ENCODE measurements at regions not wholly inside any gene's neighbourhood (a gene's known extent, or its start where the extent isn't known, plus 50 kb on each side); places are given as distances from the start of the nearest gene placed in this dataset.
A peak's percentile ranks its signal among the peaks of the same experiment; 100 is the strongest.

DNA sequence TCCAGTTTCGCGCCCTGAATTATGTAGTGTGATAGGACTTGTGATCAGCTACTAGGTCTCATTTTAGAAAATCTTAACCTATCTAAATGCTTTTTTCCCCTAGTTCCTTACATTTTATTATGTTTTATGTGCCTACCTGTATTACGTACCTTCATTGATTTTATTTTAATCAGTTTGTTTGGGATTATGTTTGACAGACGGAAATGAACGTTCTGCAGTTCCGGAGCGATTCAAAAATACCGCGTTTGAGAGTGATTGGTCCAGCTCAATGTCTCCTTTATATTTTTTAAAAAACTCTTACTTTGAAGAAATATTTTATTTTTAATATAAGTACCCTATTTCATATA is 114.3 kb upstream of the BTN3A2 start:
- peak overlapping the region; percentile 96 to 100 for H3K27ac Mint-ChIP-seq
- ATAC-seq (peak; percentile 5 to 9), DNase-seq (ENCODE audit: low spot score in 2 of 2) (no peak)
- no peaks in the 10 kb centered on the region for H3K9me3 Mint-ChIP-seq
- H3K36me3 Mint-ChIP-seq = peaks cover 22 to 28% of the 10 kb centered on the region in 2 donors

- H3K9me3 Mint-ChIP-seq = no peaks in the 10 kb centered on the region
- H3K27ac Mint-ChIP-seq = peak overlapping the region; percentile 96 to 97
- DNase-seq (ENCODE audit: low spot score in 2 of 2) (peak; percentile 70 to 81), ATAC-seq (peak; percentile 54 to 66)
- H3K36me3 Mint-ChIP-seq = peaks cover 22 to 28% of the 10 kb centered on the region in 2 donors
Measured at GRCh38 chr6:26251354-26252076, 113.5 kb upstream of the BTN3A2 start.

DNA sequence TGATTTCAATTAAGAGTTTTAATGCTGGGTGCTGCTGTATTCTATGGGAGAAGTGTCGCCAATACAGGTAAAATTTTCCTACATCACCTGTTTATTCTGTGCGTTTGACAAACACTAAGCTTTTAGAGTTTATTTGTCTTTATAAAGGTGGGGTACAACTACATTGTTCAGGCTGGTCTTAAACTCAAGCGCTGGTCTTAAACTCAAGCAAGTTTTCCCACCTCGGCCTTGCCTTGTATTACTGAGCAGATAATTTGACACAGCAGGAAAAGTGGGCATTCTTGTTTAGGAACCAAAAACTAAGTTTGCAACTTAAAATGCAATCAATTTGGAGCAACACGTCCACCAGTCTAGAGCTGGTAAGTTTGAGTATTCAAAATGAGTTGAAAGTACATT is 112.9 kb upstream of the BTN3A2 start:
- Mint-ChIP-seq H3K36me3 (peaks cover 22 to 28% of the 10 kb centered on the region in 2 donors), H3K9me3 (no peaks in the 10 kb centered on the region)
- no peak for ATAC-seq

GRCh38 chr6:26254724-26255123 is 110.3 kb upstream of the BTN3A2 start:
- DNase-seq (ENCODE audit: low spot score in 2 of 2) (no peak), ATAC-seq (no peak)
- Mint-ChIP-seq H3K36me3 (peaks cover 17 to 24% of the 10 kb centered on the region in 2 donors), H3K9me3 (no peaks in the 10 kb centered on the region), H3K27ac (peak overlapping the region; percentile 30 to 45)

More for the DNA sequence above, 112.9 kb upstream of the BTN3A2 start:
- no peak for DNase-seq (ENCODE audit: low spot score in 2 of 2)
- peak overlapping the region; percentile 96 to 97 for H3K27ac Mint-ChIP-seq

DNA sequence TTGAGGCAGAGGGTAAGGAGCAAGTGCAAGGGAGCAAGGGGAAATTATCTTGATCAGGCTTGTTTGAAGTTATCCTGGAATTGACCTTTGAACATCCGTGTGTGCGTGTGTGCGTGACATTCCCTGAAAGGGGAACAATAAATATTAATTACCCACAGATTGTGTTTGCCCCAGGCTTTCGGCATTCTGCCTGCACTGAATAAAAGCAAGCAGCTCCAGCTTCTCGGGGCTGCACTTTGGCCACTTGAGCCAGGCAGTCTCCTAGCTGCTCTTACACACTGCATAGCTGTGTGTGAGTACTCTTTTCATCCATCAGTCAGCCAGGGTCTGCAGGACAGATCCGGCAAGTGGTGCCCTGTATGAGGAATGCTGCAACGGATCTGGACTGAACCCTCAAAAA is 107.7 kb upstream of the BTN3A2 start:
- H3K9me3 Mint-ChIP-seq = no peaks in the 10 kb centered on the region
- H3K36me3 Mint-ChIP-seq = peaks cover 8 to 12% of the 10 kb centered on the region in 2 donors
- ATAC-seq = no peak
- no peak overlapping the region for H3K27ac Mint-ChIP-seq
- no peak for DNase-seq (ENCODE audit: low spot score in 2 of 2)

DNA sequence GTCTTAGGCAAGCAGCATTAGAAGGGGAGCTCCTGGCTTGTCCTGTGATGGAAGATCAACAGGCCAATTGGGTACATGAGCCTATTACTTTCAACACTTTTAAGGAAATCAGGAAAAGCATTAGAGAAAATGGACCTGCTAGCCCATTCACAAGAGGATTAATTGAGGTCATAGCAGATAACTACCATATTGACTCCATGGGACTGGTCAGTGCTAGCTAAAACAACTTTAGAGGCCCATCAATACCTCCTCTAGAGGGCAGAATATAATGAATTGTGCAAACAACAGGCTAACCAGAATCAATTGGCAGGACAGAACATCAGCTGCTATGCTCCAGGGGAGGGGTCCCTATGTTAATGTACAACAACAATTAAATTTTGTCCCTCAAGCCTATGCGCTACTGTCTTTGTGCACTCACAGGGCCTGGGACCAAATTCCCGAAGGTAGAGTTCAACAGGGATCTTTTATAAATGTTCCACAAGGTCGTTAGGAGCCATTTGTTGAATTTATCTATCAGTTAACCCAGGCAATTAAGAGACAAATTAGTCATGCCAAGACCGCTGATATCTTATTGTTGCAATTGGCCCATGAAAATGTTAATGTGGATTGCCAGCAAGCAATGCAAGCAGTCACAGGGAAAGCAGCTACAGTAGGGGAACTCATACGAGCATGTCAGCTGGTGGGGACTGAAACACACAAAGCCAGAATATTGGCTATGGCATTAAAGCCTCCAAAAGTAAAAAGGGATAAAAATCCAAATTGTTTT is 106.6 kb upstream of the BTN3A2 start:
- Mint-ChIP-seq H3K36me3 (peaks cover under 1% of the 10 kb centered on the region in 2 donors), H3K27ac (peak overlapping the region in 1 of 2 donors; percentile 70), H3K9me3 (no peaks in the 10 kb centered on the region)
- ATAC-seq (peak in 1 of 2 donors; percentile 22), DNase-seq (ENCODE audit: low spot score in 2 of 2) (no peak)

DNA sequence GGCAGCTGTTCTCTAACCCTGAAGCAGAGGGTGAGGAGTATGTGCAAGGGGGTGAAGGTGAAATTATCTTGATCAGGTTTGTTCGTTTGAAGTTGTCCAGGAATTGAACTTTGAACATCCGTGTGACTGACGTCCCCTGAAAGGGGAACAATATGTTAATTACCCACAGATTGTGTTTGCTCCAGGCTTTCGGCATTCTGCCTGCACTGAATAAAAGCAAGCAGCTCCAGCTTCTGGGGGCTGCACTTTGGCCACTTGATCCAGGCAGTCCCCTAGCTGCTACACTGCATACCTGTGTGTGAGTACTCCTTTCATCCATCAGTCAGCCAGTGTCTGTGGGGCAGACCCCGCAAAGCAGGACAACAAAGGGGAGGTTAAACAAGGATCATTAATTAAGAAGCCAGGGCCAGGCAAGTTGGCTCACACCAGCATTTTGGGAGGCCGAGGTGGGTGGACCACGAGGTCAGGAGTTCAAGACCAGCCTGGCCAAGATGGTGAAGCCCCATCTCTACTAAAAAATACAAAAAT is 104.8 kb upstream of the BTN3A2 start:
- Mint-ChIP-seq H3K9me3 (no peaks in the 10 kb centered on the region), H3K36me3 (no peaks in the 10 kb centered on the region), H3K27ac (peak overlapping the region in 1 of 2 donors; percentile 3)
- no peak for DNase-seq (ENCODE audit: low spot score in 2 of 2)
- no peak for ATAC-seq

GRCh38 chr6:26260725-26261490 is 104.1 kb upstream of the BTN3A2 start:
- H3K36me3 Mint-ChIP-seq = no peaks in the 10 kb centered on the region
- no peaks in the 10 kb centered on the region for H3K9me3 Mint-ChIP-seq
- H3K27ac Mint-ChIP-seq = no peak overlapping the region
- no peak for DNase-seq (ENCODE audit: low spot score in 2 of 2)
- no peak for ATAC-seq

DNA sequence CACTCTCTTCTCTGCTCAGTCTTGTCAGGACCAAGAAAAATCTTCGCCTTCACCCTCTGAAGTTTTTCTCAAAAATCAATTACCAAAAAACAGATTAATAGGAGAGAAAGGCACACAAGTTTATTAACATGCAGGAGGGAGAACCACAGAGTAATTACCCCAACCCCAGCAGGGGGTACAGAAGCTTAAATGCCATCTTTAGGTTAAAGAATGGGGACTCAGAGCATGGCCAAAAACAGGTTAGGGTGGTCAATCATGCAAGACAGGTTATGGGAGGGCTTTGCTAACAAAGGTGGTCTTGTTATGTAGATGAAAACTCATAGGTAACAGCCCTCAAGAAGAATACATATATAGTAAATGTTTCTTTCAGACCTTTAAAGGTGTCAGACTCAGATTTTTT is 100.5 kb upstream of the BTN3A2 start:
- ATAC-seq = no peak
- Mint-ChIP-seq H3K27ac (no peak overlapping the region), H3K36me3 (no peaks in the 10 kb centered on the region), H3K9me3 (no peaks in the 10 kb centered on the region)
- DNase-seq (ENCODE audit: low spot score in 2 of 2) = no peak

DNA sequence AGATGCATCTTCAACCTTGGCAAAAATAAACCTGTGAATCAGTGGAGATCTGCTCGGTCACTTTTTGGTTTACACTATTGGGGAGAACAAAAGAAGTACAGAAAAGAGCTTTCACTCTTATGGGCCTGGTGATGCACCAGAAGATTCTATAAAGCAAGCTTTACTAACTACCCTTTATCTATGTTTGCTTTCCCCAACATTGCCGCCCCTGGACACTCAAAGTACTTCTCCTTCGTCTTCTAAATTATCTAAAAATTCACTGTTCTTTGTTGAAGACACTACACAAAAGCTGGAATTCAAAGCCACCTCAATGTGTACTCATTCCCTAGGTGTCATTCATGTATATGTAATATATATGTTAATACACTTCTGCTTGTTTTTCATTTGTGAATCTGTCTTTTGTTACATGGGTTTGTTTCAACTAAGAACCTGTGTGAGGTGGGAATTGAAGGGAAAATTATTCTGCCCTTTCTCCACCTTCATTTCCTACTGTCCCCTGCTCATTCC is 97.9 kb upstream of the BTN3A2 start:
- DNase-seq (ENCODE audit: low spot score in 2 of 2) (no peak), ATAC-seq (no peak)
- Mint-ChIP-seq H3K36me3 (peaks cover 8 to 20% of the 10 kb centered on the region in 2 donors), H3K27ac (peak overlapping the region; percentile 5 to 32), H3K9me3 (no peaks in the 10 kb centered on the region)

GRCh38 chr6:26268659-26269402 is 96.2 kb upstream of the BTN3A2 start:
- Mint-ChIP-seq H3K27ac (no peak overlapping the region), H3K9me3 (no peaks in the 10 kb centered on the region), H3K36me3 (peaks cover 8 to 22% of the 10 kb centered on the region in 2 donors)
- DNase-seq (ENCODE audit: low spot score in 2 of 2) = peak; percentile 39 to 74
- ATAC-seq = peak; percentile 17 to 39

- H3K36me3 Mint-ChIP-seq = peaks cover 8 to 22% of the 10 kb centered on the region in 2 donors
- H3K27ac Mint-ChIP-seq = no peak overlapping the region
- no peak for ATAC-seq
Measured at GRCh38 chr6:26269531-26270485, 95.2 kb upstream of the BTN3A2 start.

GRCh38 chr6:26270486-26270861 is 94.5 kb upstream of the BTN3A2 start:
- ATAC-seq (no peak), DNase-seq (ENCODE audit: low spot score in 2 of 2) (peak in 1 of 2 donors; percentile 35)
- Mint-ChIP-seq H3K27ac (no peak overlapping the region), H3K9me3 (no peaks in the 10 kb centered on the region), H3K36me3 (peaks cover 8 to 22% of the 10 kb centered on the region in 2 donors)

More at GRCh38 chr6:26269531-26270485, 95.2 kb upstream of the BTN3A2 start:
- DNase-seq (ENCODE audit: low spot score in 2 of 2) = peak in 1 of 2 donors; percentile 22
- H3K9me3 Mint-ChIP-seq = no peaks in the 10 kb centered on the region

- H3K9me3 Mint-ChIP-seq = no peaks in the 10 kb centered on the region
- peaks cover 8 to 22% of the 10 kb centered on the region in 2 donors for H3K36me3 Mint-ChIP-seq
- peak; percentile 47 to 54 for ATAC-seq
- no peak overlapping the region for H3K27ac Mint-ChIP-seq
- DNase-seq (ENCODE audit: low spot score in 2 of 2) = peak; percentile 84 to 85
Measured at GRCh38 chr6:26270903-26271667, 93.9 kb upstream of the BTN3A2 start.
